Activated CD4-positive, alpha-beta T cell treated with anti-CD3 and anti-CD28 coated beads, Interleukin-2, amount 10 ng/mL, durations not matched to agents 24 days and 14 days (primary cell): ENCODE measurements at regions not wholly inside any gene's neighbourhood (a gene's known extent, or its start where the extent isn't known, plus 50 kb on each side); places are given as distances from the start of the nearest gene placed in this dataset.
"Not testable (repeated sequence)": the region's sequence is repeated elsewhere in the genome, so short reads cannot be mapped to it uniquely, and the experiment has no call there.

ENCODE experiments used
- DNase-seq: peaks from one replicate; pipeline ENCODE4 v3.0.0; 2022
- H3K27ac Mint-ChIP-seq: one replicate; pipeline ENCODE4 v1.8.0; 2022; ENCODE audit warnings: mild to moderate bottlenecking, mixed read lengths
- H3K27me3 Mint-ChIP-seq: one replicate; pipeline ENCODE4 v1.8.0; 2022; ENCODE audit warnings: mixed read lengths
- H3K36me3 Mint-ChIP-seq: one replicate; pipeline ENCODE4 v1.8.0; 2022; ENCODE audit warnings: low read depth, mild to moderate bottlenecking, mixed read lengths
- H3K4me1 Mint-ChIP-seq: one replicate; pipeline ENCODE4 v1.8.0; 2021; ENCODE audit warnings: mixed read lengths
- H3K4me3 Mint-ChIP-seq: one replicate; pipeline ENCODE4 v1.8.0; 2022; ENCODE audit warnings: mild to moderate bottlenecking, moderate library complexity, mixed read lengths
- H3K9me3 Mint-ChIP-seq: one replicate; pipeline ENCODE4 v1.8.0; 2021; ENCODE audit warnings: mixed read lengths
- intact Hi-C: fragments of 100-400 bp; cut with micrococcal nuclease; formaldehyde crosslinking; loops from one replicate; pipeline ENCODE4 v1.15.1; 2023

- Mint-ChIP-seq H3K4me1 (no peaks in the 10 kb centered on the region), H3K27me3 (no peaks in the 10 kb centered on the region), H3K36me3 (no peaks in the 10 kb centered on the region), H3K4me3 (no peak overlapping the region), H3K27ac (no peak overlapping the region), H3K9me3 (no peaks in the 10 kb centered on the region)
- intact Hi-C loops = no loop called here
- no peak for DNase-seq
These were observed 591.0 kb downstream of the ANKRD50 start for GRCh38 chr4:124121461-124121971.

GRCh38 chr4:124123181-124123580 is 589.4 kb downstream of the ANKRD50 start:
- no peaks in the 10 kb centered on the region for H3K36me3 Mint-ChIP-seq
- no peak for DNase-seq
- H3K27me3 Mint-ChIP-seq = no peaks in the 10 kb centered on the region
- H3K9me3 Mint-ChIP-seq = no peaks in the 10 kb centered on the region
- H3K27ac Mint-ChIP-seq = no peak overlapping the region
- intact Hi-C loops = no loop called here
- H3K4me1 Mint-ChIP-seq = no peaks in the 10 kb centered on the region
- no peak overlapping the region for H3K4me3 Mint-ChIP-seq

- Mint-ChIP-seq H3K4me1 (no peaks in the 10 kb centered on the region), H3K36me3 (no peaks in the 10 kb centered on the region), H3K9me3 (peaks cover 4% of the 10 kb centered on the region), H3K4me3 (no peak overlapping the region), H3K27me3 (no peaks in the 10 kb centered on the region), H3K27ac (no peak overlapping the region)
- no peak for DNase-seq
- intact Hi-C loops = no loop called here
These were observed 588.8 kb downstream of the ANKRD50 start for GRCh38 chr4:124123721-124124120.

- H3K4me1 Mint-ChIP-seq, DNase-seq, H3K27ac Mint-ChIP-seq, intact Hi-C loops, H3K9me3 Mint-ChIP-seq, H3K36me3 Mint-ChIP-seq, H3K4me3 Mint-ChIP-seq, H3K27me3 Mint-ChIP-seq: not testable (repeated sequence)
These were observed 581.2 kb downstream of the ANKRD50 start for GRCh38 chr4:124131324-124131723.

GRCh38 chr4:124132161-124132560 is 580.4 kb downstream of the ANKRD50 start:
- H3K27ac Mint-ChIP-seq = no peak overlapping the region
- H3K4me3 Mint-ChIP-seq = no peak overlapping the region
- H3K27me3 Mint-ChIP-seq = no peaks in the 10 kb centered on the region
- DNase-seq = no peak
- H3K36me3 Mint-ChIP-seq = no peaks in the 10 kb centered on the region
- H3K4me1 Mint-ChIP-seq = no peaks in the 10 kb centered on the region
- intact Hi-C loops = no loop called here
- peaks cover 7% of the 10 kb centered on the region for H3K9me3 Mint-ChIP-seq

- DNase-seq = no peak
- Mint-ChIP-seq H3K9me3 (peaks cover 2% of the 10 kb centered on the region), H3K27ac (no peak overlapping the region), H3K4me1 (no peaks in the 10 kb centered on the region), H3K4me3 (no peak overlapping the region), H3K27me3 (no peaks in the 10 kb centered on the region), H3K36me3 (no peaks in the 10 kb centered on the region)
- intact Hi-C loops = no loop called here
These were observed 578.8 kb downstream of the ANKRD50 start for GRCh38 chr4:124133753-124134152.

GRCh38 chr4:124135409-124135813 is 577.1 kb downstream of the ANKRD50 start:
- no peak overlapping the region for H3K4me3 Mint-ChIP-seq
- no peak overlapping the region for H3K27ac Mint-ChIP-seq
- intact Hi-C loops = no loop called here
- H3K9me3 Mint-ChIP-seq = no peaks in the 10 kb centered on the region
- no peak for DNase-seq
- H3K27me3 Mint-ChIP-seq = no peaks in the 10 kb centered on the region
- no peaks in the 10 kb centered on the region for H3K36me3 Mint-ChIP-seq
- no peaks in the 10 kb centered on the region for H3K4me1 Mint-ChIP-seq

GRCh38 chr4:124139044-124139443 is 573.5 kb downstream of the ANKRD50 start:
- DNase-seq = no peak
- no peaks in the 10 kb centered on the region for H3K36me3 Mint-ChIP-seq
- no peak overlapping the region for H3K4me3 Mint-ChIP-seq
- no peaks in the 10 kb centered on the region for H3K9me3 Mint-ChIP-seq
- no peak overlapping the region for H3K27ac Mint-ChIP-seq
- H3K4me1 Mint-ChIP-seq = no peaks in the 10 kb centered on the region
- intact Hi-C loops = no loop called here
- H3K27me3 Mint-ChIP-seq = no peaks in the 10 kb centered on the region

- DNase-seq = no peak
- intact Hi-C loops = no loop called here
- H3K27ac Mint-ChIP-seq = no peak overlapping the region
- no peaks in the 10 kb centered on the region for H3K36me3 Mint-ChIP-seq
- no peaks in the 10 kb centered on the region for H3K4me1 Mint-ChIP-seq
- no peaks in the 10 kb centered on the region for H3K27me3 Mint-ChIP-seq
- H3K4me3 Mint-ChIP-seq = no peak overlapping the region
- no peaks in the 10 kb centered on the region for H3K9me3 Mint-ChIP-seq
These were observed 568.9 kb downstream of the ANKRD50 start for GRCh38 chr4:124143632-124144031.

- no peaks in the 10 kb centered on the region for H3K9me3 Mint-ChIP-seq
- no peaks in the 10 kb centered on the region for H3K27me3 Mint-ChIP-seq
- H3K4me3 Mint-ChIP-seq = no peak overlapping the region
- H3K36me3 Mint-ChIP-seq = no peaks in the 10 kb centered on the region
- DNase-seq = no peak
- no peak overlapping the region for H3K27ac Mint-ChIP-seq
- no peaks in the 10 kb centered on the region for H3K4me1 Mint-ChIP-seq
- intact Hi-C loops = no loop called here
These were observed 568.3 kb downstream of the ANKRD50 start for GRCh38 chr4:124144238-124144654.

GRCh38 chr4:124146068-124146467 is 566.5 kb downstream of the ANKRD50 start:
- Mint-ChIP-seq H3K4me1 (no peaks in the 10 kb centered on the region), H3K27ac (no peak overlapping the region), H3K9me3 (no peaks in the 10 kb centered on the region), H3K4me3 (no peak overlapping the region), H3K27me3 (no peaks in the 10 kb centered on the region), H3K36me3 (no peaks in the 10 kb centered on the region)
- intact Hi-C loops = no loop called here
- no peak for DNase-seq

- no peak for DNase-seq
- Mint-ChIP-seq H3K4me1 (no peaks in the 10 kb centered on the region), H3K4me3 (no peak overlapping the region), H3K36me3 (no peaks in the 10 kb centered on the region), H3K27ac (no peak overlapping the region), H3K27me3 (no peaks in the 10 kb centered on the region), H3K9me3 (no peaks in the 10 kb centered on the region)
- intact Hi-C loops = no loop called here
These were observed 561.5 kb downstream of the ANKRD50 start for GRCh38 chr4:124151031-124151430.

- intact Hi-C loops = no loop called here
- no peak overlapping the region for H3K4me3 Mint-ChIP-seq
- no peaks in the 10 kb centered on the region for H3K9me3 Mint-ChIP-seq
- no peaks in the 10 kb centered on the region for H3K27me3 Mint-ChIP-seq
- no peaks in the 10 kb centered on the region for H3K4me1 Mint-ChIP-seq
- H3K27ac Mint-ChIP-seq = no peak overlapping the region
- H3K36me3 Mint-ChIP-seq = no peaks in the 10 kb centered on the region
- DNase-seq = no peak
These were observed 560.4 kb downstream of the ANKRD50 start for GRCh38 chr4:124152132-124152531.

- no peaks in the 10 kb centered on the region for H3K9me3 Mint-ChIP-seq
- no peaks in the 10 kb centered on the region for H3K4me1 Mint-ChIP-seq
- no peak for DNase-seq
- H3K4me3 Mint-ChIP-seq = no peak overlapping the region
- H3K36me3 Mint-ChIP-seq = no peaks in the 10 kb centered on the region
- intact Hi-C loops = no loop called here
- H3K27ac Mint-ChIP-seq = no peak overlapping the region
- H3K27me3 Mint-ChIP-seq = no peaks in the 10 kb centered on the region
These were observed 557.3 kb downstream of the ANKRD50 start for GRCh38 chr4:124155239-124155638.

GRCh38 chr4:124157396-124158083 is 555.0 kb downstream of the ANKRD50 start:
- Mint-ChIP-seq H3K27me3 (no peaks in the 10 kb centered on the region), H3K4me3 (no peak overlapping the region), H3K4me1 (no peaks in the 10 kb centered on the region), H3K27ac (no peak overlapping the region), H3K36me3 (no peaks in the 10 kb centered on the region), H3K9me3 (no peaks in the 10 kb centered on the region)
- intact Hi-C loops = no loop called here
- DNase-seq = no peak
